Mammary epithelial cell (primary cell): ENCODE measurements at regions not wholly inside any gene's neighbourhood (a gene's known extent, or its start where the extent isn't known, plus 50 kb on each side); places are given as distances from the start of the nearest gene placed in this dataset.

ENCODE experiments used
- EZH2 ChIP-seq: IDR thresholded peaks from 2 replicates; pipeline ENCODE4 v1.6.1; 2012; ENCODE audit warnings: low read length, inconsistent platforms, borderline replicate concordance
- TF ChIP-seq, protein P1 (sequence below), 2 donors: IDR thresholded peaks in 1 of 2; conservative IDR thresholded peaks in 1 of 2; 2 replicates each; pipeline ENCODE4 v1.5.1; 2011 to 2012; ENCODE audit warnings: inconsistent platforms in 2 of 2, low read length in 2 of 2, mild to moderate bottlenecking in 2 of 2, control low read depth in 1 of 2, low read depth in 1 of 2; ENCODE audit not compliant: insufficient read depth in 1 of 2; ENCODE audit errors: extremely low read depth in 1 of 2

DNA sequence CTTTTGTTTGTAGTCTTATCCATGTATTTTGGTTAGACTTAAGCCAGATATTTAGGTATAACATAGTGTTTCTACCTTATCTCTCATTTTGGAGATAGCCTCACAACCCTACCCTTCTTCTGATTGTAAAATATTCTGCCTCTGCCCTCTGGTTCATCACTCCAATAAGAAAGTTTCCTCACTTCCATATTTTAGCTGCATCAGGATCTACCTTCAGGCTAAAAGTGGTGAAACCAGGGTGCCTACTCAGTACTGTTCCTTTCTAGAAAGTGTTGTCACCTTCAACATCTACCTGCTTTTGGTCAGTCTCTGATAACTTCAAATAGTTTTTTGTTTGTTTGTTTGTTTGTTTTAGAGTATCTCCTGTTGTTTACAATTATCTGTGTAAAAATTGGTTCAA lies 294.6 kb downstream of the ANXA1 start:
- TF ChIP-seq, protein P1, sequence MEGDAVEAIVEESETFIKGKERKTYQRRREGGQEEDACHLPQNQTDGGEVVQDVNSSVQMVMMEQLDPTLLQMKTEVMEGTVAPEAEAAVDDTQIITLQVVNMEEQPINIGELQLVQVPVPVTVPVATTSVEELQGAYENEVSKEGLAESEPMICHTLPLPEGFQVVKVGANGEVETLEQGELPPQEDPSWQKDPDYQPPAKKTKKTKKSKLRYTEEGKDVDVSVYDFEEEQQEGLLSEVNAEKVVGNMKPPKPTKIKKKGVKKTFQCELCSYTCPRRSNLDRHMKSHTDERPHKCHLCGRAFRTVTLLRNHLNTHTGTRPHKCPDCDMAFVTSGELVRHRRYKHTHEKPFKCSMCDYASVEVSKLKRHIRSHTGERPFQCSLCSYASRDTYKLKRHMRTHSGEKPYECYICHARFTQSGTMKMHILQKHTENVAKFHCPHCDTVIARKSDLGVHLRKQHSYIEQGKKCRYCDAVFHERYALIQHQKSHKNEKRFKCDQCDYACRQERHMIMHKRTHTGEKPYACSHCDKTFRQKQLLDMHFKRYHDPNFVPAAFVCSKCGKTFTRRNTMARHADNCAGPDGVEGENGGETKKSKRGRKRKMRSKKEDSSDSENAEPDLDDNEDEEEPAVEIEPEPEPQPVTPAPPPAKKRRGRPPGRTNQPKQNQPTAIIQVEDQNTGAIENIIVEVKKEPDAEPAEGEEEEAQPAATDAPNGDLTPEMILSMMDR (conservative IDR thresholded peaks at IDR 0.05 in 1 of 2, IDR thresholded peaks at IDR 0.05 in 1 of 2; ENCODE audit: extremely low read depth in 1 of 2, insufficient read depth in 1 of 2, low read depth in 1 of 2, low read length in 2 of 2): no peak
- TF ChIP-seq EZH2: no peak
